Neutrophil (primary cell): ENCODE measurements at regions not wholly inside any gene's neighbourhood (a gene's known extent, or its start where the extent isn't known, plus 50 kb on each side); places are given as distances from the start of the nearest gene placed in this dataset.

ENCODE experiments used
- H3K27ac ChIP-seq: fragments of 200-600 bp; sonication (generic); 2 replicates; pipeline ENCODE4 v1.5.1; 2016; ENCODE audit warnings: mild to moderate bottlenecking, moderate library complexity
- H3K27me3 ChIP-seq: fragments of 200-600 bp; sonication (generic); 2 replicates; pipeline ENCODE4 v1.6.0; 2016; ENCODE audit warnings: mild to moderate bottlenecking
- H3K36me3 ChIP-seq: fragments of 200-600 bp; sonication (generic); 2 replicates; pipeline ENCODE4 v1.5.1; 2017
- H3K4me1 ChIP-seq, 2 experiments: fragments of 200-600 bp in 1 of 2; sonication (generic) in 1 of 2; 1 replicate in 1 of 2; 2 replicates in 1 of 2; pipeline versions ENCODE4 v1.5.1 to v1.6.1; 2013 to 2016; ENCODE audit warnings: low read depth in 1 of 2, low read length in 1 of 2, mild to moderate bottlenecking in 1 of 2, moderate library complexity in 1 of 2; ENCODE audit not compliant: control insufficient read depth in 1 of 2, insufficient read depth in 1 of 2
- H3K4me3 ChIP-seq, 2 experiments: fragments of 200-600 bp in 1 of 2; sonication (generic) in 1 of 2; 1 replicate in 1 of 2; 2 replicates in 1 of 2; pipeline ENCODE4 v1.5.1; 2013 to 2016; ENCODE audit warnings: low read depth in 1 of 2, low read length in 1 of 2, mild to moderate bottlenecking in 1 of 2, moderate library complexity in 1 of 2
- H3K9me3 ChIP-seq: fragments of 200-600 bp; sonication (generic); 2 replicates; pipeline ENCODE4 v1.5.1; 2016
- TF ChIP-seq, protein P1 (sequence below): fragments of 200-600 bp; sonication (generic); IDR thresholded peaks from 2 replicates; pipeline ENCODE4 v1.5.1; 2016; ENCODE audit warnings: antibody characterized with exemption

GRCh38 chr13:106628936-106629659 lies 61.2 kb upstream of the ARGLU1 start:
- no peaks in the 10 kb centered on the region for H3K36me3 ChIP-seq
- H3K4me1 ChIP-seq: no peaks in the 10 kb centered on the region
- TF ChIP-seq, protein P1, sequence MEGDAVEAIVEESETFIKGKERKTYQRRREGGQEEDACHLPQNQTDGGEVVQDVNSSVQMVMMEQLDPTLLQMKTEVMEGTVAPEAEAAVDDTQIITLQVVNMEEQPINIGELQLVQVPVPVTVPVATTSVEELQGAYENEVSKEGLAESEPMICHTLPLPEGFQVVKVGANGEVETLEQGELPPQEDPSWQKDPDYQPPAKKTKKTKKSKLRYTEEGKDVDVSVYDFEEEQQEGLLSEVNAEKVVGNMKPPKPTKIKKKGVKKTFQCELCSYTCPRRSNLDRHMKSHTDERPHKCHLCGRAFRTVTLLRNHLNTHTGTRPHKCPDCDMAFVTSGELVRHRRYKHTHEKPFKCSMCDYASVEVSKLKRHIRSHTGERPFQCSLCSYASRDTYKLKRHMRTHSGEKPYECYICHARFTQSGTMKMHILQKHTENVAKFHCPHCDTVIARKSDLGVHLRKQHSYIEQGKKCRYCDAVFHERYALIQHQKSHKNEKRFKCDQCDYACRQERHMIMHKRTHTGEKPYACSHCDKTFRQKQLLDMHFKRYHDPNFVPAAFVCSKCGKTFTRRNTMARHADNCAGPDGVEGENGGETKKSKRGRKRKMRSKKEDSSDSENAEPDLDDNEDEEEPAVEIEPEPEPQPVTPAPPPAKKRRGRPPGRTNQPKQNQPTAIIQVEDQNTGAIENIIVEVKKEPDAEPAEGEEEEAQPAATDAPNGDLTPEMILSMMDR: no peak
- no peaks in the 10 kb centered on the region for H3K9me3 ChIP-seq
- no peak overlapping the region for H3K27ac ChIP-seq
- H3K4me3 ChIP-seq: no peak overlapping the region
- no peaks in the 10 kb centered on the region for H3K27me3 ChIP-seq

DNA sequence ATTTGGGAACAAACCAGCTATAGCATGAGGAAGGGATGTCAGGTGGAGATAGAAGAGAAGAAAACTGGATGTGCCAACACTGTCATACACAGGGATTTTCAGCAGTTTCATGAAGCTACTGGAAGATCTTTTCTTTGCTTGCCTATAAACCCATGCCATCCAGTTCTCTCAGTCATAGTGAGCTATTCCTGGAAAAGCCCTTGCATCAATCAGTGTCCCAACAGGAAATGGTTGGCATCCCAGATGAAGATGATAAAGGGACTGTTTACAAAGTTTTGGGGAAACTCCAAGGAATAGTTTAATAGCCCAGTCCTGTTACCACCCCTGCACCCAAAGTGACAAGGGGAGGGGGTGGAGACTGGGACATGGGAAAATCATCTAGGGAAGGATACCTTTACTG lies 58.5 kb upstream of the ARGLU1 start:
- H3K27ac ChIP-seq: no peak overlapping the region
- H3K36me3 ChIP-seq: no peaks in the 10 kb centered on the region

DNA sequence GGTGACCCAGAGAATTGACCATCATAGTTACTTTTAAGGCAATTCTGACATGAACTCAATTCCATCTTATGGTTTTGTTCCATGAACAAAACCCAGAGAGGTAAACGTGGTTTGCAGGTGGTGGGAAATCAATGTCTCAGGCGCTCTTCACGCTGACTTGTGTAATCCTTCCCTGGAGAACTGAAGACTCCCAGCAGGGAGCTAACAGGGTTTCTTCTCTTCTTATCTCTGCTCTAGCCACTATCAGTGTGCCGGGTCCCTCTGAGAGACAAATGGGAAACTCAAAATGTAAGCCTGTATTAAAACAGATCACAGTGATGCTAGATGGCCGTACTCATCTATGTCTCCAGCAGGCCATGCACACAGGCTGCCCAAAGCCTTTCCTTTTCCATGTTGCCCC lies 57.6 kb upstream of the ARGLU1 start:
- H3K4me3 ChIP-seq: no peak overlapping the region
- H3K27me3 ChIP-seq: peaks cover 32% of the 10 kb centered on the region
- no peaks in the 10 kb centered on the region for H3K9me3 ChIP-seq
- TF ChIP-seq, protein P1: no peak
- H3K36me3 ChIP-seq: no peaks in the 10 kb centered on the region
- no peaks in the 10 kb centered on the region for H3K4me1 ChIP-seq
- H3K27ac ChIP-seq: no peak overlapping the region

More for the DNA sequence above, 58.5 kb upstream of the ARGLU1 start:
- Histone ChIP-seq H3K27me3 (peaks cover 23% of the 10 kb centered on the region), H3K9me3 (no peaks in the 10 kb centered on the region), H3K4me3 (no peak overlapping the region), H3K4me1 (no peaks in the 10 kb centered on the region)
- TF ChIP-seq, protein P1: no peak

GRCh38 chr13:106623799-106624460 lies 56.0 kb upstream of the ARGLU1 start:
- H3K36me3 ChIP-seq: no peaks in the 10 kb centered on the region
- no peaks in the 10 kb centered on the region for H3K4me1 ChIP-seq
- H3K27me3 ChIP-seq: peaks cover 35% of the 10 kb centered on the region
- H3K9me3 ChIP-seq: no peaks in the 10 kb centered on the region
- TF ChIP-seq, protein P1: no peak
- H3K4me3 ChIP-seq: no peak overlapping the region
- no peak overlapping the region for H3K27ac ChIP-seq

DNA sequence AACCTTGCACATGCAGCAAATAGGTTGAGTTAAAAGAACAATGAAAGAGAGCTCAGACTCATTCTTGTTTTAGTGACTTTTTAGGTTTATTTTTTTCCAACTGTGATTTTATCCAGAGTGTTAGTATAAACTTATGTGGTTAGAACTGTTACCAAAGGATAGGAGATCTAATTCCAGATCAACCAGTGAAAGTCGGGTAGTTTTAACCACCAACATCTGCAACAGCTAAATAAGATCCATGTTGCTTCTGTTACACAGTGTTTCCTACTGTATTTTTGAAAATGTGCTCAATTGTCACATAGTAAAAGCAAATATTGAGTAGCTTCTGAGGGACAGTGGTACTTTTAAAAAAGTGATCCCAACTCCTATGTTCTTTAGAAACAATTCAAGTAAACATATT lies 53.9 kb upstream of the ARGLU1 start:
- Histone ChIP-seq H3K9me3 (no peaks in the 10 kb centered on the region), H3K36me3 (no peaks in the 10 kb centered on the region), H3K27ac (no peak overlapping the region), H3K27me3 (peaks cover 35% of the 10 kb centered on the region), H3K4me3 (no peak overlapping the region), H3K4me1 (no peaks in the 10 kb centered on the region)
- TF ChIP-seq, protein P1: no peak
